Cardiac muscle cell (in vitro differentiated cells and primary cell): ENCODE measurements at regions not wholly inside any gene's neighbourhood (a gene's known extent, or its start where the extent isn't known, plus 50 kb on each side); places are given as distances from the start of the nearest gene placed in this dataset.

Experiments
- DNase-seq, 2 donors: peaks; one replicate each; pipeline versions ENCODE4 v3.0.0 to v3.0.0-alpha.2; 2010 to 2017; ENCODE audit warnings: low read depth in 1 of 2, low spot score in 1 of 2
- H3K27ac ChIP-seq: fragments of 200-600 bp; sonication (generic); 2 replicates; pipeline ENCODE4 v1.5.1; 2016
- H3K27me3 ChIP-seq: fragments of 200-600 bp; sonication (generic); 2 replicates; pipeline ENCODE4 v1.6.0; 2016; ENCODE audit warnings: control low read depth
- H3K36me3 ChIP-seq: fragments of 200-600 bp; sonication (generic); 2 replicates; pipeline ENCODE4 v1.5.1; 2016; ENCODE audit warnings: control low read depth
- H3K4me1 ChIP-seq: fragments of 200-600 bp; sonication (generic); 2 replicates; pipeline ENCODE4 v1.8.1; 2017; ENCODE audit warnings: low read depth, mild to moderate bottlenecking, mixed run types
- H3K4me3 ChIP-seq: fragments of 200-600 bp; sonication (generic); 2 replicates; pipeline ENCODE4 v1.5.1; 2016; ENCODE audit warnings: mild to moderate bottlenecking
- H3K9me3 ChIP-seq: fragments of 200-600 bp; sonication (generic); 2 replicates; pipeline ENCODE4 v1.5.1; 2017; ENCODE audit warnings: low read depth, mild to moderate bottlenecking, control low read depth
- CTCF ChIP-seq: IDR thresholded peaks from 2 replicates; pipeline ENCODE4 v1.5.1; 2012; ENCODE audit warnings: low read depth, mild to moderate bottlenecking, low read length

- no peak for TF ChIP-seq CTCF
- DNase-seq: no peak
- Histone ChIP-seq H3K36me3 (no peaks in the 10 kb centered on the region), H3K4me3 (no peak overlapping the region), H3K9me3 (no peaks in the 10 kb centered on the region), H3K27me3 (no peaks in the 10 kb centered on the region), H3K4me1 (no peaks in the 10 kb centered on the region), H3K27ac (no peak overlapping the region)
Observed at GRCh38 chr4:171714791-171715454, 98.3 kb upstream of the GALNTL6 start.

GRCh38 chr4:171710743-171711142 is 102.5 kb upstream of the GALNTL6 start:
- Histone ChIP-seq H3K4me3 (no peak overlapping the region), H3K27me3 (no peaks in the 10 kb centered on the region), H3K9me3 (no peaks in the 10 kb centered on the region), H3K36me3 (no peaks in the 10 kb centered on the region), H3K4me1 (no peaks in the 10 kb centered on the region), H3K27ac (no peak overlapping the region)
- no peak for TF ChIP-seq CTCF
- DNase-seq: no peak

- Histone ChIP-seq H3K4me3 (no peak overlapping the region), H3K4me1 (no peaks in the 10 kb centered on the region), H3K9me3 (no peaks in the 10 kb centered on the region), H3K36me3 (no peaks in the 10 kb centered on the region), H3K27ac (no peak overlapping the region), H3K27me3 (no peaks in the 10 kb centered on the region)
- no peak for DNase-seq
- no peak for TF ChIP-seq CTCF
Observed at GRCh38 chr4:171676555-171677215, 136.5 kb upstream of the GALNTL6 start.

GRCh38 chr4:171674781-171675180 is 138.4 kb upstream of the GALNTL6 start:
- Histone ChIP-seq H3K4me1 (no peaks in the 10 kb centered on the region), H3K27ac (no peak overlapping the region), H3K27me3 (no peaks in the 10 kb centered on the region), H3K4me3 (no peak overlapping the region), H3K9me3 (no peaks in the 10 kb centered on the region), H3K36me3 (no peaks in the 10 kb centered on the region)
- no peak for DNase-seq
- TF ChIP-seq CTCF: no peak

- Histone ChIP-seq H3K9me3 (no peaks in the 10 kb centered on the region), H3K27me3 (no peaks in the 10 kb centered on the region), H3K4me3 (no peak overlapping the region), H3K4me1 (no peaks in the 10 kb centered on the region), H3K27ac (no peak overlapping the region), H3K36me3 (no peaks in the 10 kb centered on the region)
- no peak for DNase-seq
- no peak for TF ChIP-seq CTCF
Observed at GRCh38 chr4:171668403-171668802, 144.8 kb upstream of the GALNTL6 start.
